Activated CD4-positive, CD25-positive, alpha-beta regulatory T cell treated with anti-CD3 and anti-CD28 coated beads, Interleukin-2, amount 50 U/mL, for 72 hours (primary cell): ENCODE measurements at regions not wholly inside any gene's neighbourhood (a gene's known extent, or its start where the extent isn't known, plus 50 kb on each side); places are given as distances from the start of the nearest gene placed in this dataset.

Experiments used
- DNase-seq: peaks from one replicate; pipeline ENCODE4 v3.0.0; 2021

DNA sequence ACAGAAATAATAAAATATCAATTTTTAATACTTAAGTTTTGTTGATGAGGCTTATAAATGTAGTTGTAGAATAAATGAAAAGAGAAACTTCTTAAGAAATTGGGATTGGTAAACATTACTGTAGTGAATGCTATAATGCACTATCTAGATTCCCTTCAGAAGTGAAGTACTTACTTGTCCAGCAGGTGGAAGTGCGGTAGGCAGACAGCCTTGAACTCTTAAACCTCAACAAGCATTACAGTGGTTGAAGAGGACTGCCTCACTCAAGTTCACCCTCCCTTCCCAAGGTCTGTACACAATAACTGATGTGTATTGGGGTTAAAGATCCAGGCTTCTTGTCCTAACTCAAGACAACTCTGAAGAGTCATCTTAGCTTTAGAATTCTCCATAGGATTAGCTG is 931.0 kb upstream of the LRRTM1 start:
- DNase-seq, result no peak

DNA sequence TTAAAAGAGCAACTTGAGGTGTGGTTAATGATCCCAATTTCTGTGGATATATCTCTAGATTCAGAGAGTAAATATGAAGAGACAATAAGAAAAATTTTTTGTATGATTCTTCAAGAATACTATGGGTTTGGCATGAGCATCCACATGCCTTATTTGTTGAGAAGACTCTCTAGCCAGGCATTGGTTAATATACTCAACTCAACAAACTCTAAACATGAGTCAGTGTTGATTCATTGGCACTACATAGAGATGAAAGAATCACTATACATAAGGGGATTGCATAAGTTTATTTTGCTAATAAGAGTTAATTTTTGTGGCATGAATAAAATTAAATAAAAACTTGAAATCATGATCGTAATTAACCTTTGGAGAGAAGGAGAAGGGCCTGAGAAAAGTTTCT is 930.2 kb upstream of the LRRTM1 start:
- no peak for DNase-seq

DNA sequence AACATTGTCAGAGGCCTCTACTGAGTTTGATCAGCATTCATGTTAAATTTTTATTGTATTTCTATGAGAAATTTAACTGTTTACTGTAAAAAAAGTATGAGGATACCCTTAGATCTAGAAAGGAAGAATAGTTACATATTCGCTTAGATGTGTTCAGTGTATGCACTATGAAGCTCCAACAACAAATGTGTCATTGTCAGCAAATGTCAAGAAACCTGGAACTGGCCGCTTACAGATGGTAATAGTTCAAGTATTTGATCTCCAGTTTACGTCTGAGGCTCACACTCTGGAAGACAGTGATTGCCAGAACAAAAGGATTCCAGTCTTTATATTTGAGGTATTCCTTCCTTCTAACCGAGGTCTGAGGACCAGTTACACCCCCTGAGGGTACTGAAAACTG is 921.2 kb upstream of the LRRTM1 start:
- no peak for DNase-seq

DNA sequence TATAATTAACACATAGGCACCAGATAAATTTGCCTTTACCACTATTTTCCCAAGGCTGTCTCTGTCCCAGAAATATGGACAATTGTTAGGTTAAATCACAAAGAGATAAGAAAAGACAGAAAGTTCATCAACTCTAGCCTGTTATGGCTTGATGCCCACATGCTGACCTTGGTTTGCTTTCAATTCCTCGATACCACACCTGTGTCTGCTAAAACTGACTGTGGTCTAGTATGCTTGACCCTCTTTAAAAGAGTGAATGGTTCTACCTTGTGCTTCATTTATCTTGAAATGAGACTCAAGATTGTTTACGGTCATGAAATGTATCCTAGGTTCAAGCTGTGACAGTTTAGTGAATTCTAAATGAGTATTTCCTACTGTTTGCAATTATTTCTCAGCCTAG is 909.0 kb upstream of the LRRTM1 start:
- no peak for DNase-seq

DNA sequence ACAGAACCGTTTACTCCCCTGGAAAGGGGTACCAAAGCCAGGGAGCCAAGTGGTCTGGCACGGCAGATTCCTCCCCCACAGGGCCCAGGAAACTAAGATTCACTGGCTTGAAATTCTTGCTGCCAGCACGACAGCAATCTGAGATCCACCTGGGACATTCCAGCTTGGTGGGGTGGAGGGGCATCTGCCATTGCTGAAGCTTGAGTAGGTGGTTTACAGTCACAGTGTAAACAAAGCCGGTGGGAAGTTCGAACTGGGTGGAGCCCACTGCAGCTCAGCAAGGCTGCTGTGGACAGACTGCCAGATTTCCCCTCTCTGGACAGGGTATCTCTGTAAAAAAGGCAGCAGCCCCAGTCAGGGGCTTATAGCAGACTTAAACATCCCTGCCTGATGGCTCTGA is 901.7 kb upstream of the LRRTM1 start:
- no peak for DNase-seq

DNA sequence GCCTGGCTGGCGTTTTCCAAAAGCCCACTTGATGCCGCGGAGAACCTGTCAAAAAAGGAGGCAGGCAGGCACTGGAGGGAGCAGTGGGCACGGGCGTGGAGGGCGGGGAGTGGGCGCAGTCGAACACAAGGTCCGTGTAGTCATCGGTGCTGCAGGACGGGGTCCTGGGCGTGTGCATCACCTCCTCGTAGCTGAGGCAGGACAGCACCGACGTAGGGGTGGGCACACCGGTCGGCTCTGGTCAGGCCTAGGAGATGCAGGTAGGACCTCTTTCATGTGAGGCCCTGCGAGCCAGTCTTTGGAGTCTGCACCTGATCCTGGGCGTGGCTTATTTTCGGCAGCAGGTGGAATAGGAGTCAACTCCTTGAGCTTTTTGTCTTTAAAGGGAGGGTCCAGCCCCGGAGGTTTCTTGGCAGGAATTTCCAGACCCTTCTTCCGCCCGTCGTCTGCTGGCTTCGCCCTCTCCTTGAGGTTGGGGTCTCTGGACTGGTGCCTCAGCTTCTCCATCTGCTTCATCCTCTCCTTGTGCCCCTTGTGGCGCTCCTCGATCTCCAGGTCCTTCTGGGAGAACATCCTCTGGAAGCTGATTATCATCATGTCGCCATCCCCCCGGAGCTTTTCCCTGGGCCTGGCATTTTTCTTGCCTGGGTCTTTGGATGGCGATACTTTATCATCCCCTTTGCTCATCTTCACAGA is 892.5 kb upstream of the LRRTM1 start:
- DNase-seq, result no peak

DNA sequence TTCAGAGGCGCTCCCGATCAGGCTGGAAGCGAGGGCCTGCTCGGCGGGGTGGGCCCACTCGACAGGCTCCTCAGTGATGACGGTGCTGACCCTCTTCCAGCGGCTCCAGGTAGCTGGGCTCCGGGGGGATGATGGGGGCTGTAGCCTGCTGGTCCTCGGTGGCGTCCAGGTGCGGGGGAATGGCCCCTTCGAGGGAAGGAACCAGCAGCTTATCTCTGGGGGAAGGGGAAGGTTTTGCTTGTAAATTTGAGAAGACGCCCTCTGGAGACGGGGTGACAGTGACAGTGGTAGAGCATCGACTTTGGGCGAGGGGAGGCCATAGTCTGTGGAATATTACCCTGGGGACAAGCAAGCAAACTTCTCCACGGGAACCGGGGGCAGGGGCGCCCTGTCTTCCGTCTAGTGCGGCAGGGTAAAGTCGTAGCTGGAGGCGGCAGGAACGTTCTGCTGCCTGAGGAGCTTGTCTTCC is 891.9 kb upstream of the LRRTM1 start:
- DNase-seq, result no peak

DNA sequence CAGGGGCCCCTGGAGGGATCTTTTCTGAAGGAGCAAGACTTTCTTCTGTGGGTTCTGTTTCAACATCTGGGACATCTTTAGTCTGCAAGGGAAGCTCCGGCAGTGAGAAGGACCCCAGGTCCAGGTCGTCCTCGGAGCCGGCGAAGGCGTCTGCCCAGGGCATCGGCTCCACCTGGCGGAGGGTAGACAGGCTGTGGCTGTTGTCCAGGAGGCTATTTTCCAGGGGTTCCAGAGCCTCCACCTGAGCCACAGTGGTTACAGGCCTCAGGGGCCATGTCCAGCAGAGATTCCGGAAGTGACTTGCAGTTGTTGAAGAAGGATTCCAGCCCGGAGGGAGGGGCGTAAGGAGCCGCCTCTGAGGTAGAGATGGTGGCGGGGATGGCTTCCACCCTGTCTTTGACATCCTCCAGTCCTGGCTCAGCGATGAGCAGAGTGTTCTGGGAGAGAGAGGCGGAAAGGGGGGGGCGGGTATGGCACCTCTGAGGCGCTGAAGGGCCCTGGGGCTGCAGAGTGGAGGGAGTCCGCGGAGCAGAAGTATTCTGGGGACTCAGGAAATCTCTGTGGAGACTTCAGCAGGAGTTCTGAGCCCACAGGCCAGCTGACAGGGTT is 891.3 kb upstream of the LRRTM1 start:
- no peak for DNase-seq

DNA sequence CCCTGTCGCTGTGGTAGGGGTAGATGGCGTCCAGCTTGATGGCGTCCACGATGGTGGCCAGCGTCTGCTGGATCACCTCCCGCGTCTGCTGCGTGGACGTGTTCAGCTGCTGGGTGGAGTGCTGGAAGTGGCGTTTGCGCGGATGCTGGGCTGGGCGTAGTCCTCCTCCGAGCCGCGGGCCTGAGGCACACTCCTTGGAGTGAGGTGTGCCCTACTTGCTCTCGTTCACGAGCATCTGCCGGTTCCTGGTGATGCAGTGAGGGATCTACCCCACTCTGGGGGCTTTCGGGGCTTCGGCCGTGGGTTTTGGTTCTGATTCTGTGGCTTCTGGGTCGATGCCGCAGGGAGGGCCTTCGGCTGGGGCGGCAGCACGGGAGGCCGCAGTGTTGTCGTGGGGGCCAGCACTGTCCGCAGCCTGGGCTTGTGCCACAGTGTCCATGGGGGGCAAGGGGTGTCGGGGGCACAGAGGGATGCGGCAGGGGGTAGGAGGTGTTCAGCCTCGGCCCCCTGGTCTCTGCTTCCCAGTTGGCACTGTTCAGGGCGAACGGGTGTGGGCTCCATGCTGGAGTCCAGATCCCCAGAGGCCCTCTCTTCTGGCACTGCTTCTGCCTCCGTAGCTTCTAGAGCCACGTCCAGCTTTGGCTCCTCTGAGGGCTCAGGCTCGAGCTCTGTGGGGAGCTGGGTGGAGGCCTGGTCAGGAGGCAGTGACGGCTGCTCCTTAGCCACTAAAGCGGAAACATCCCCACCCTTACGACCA is 890.6 kb upstream of the LRRTM1 start:
- no peak for DNase-seq

DNA sequence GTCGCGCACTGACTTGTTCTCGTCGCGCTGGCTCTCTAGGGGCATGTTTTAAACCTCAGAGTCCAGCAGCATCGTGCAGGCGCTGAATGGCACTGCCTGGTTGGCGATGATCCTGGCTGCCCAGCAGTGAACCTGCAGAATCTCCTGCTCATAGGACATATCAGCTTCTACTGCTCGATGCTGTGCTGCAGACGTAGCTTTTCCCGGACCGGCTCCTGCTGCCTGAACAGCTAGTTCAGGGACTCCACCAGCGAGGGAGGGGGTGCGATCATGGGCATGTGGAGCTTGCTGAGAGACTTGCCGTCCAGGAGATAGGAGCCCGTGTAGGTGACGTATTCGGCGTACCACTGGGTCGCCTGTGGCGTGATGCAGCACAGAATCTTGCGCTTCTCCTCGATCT is 890.0 kb upstream of the LRRTM1 start:
- no peak for DNase-seq

DNA sequence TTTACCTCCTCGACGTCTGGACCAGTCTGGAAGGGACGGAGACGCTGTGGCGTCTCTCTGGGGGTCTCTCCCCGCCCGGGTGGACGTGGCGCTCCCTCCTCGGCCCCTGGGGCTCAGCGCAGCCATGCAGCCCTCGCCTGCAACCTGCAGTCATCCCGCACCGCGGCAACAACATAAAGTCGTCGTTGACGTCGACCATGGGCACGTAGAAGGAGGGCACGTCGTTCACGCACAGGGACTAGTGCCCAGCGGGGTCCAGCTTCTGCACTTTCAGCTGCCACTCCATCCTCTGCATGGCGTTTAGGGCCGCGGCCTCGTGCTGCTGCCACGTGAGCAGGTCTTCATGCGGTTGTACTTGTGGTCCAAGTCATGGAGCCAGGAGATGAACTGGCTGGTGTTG is 889.6 kb upstream of the LRRTM1 start:
- DNase-seq, result no peak

DNA sequence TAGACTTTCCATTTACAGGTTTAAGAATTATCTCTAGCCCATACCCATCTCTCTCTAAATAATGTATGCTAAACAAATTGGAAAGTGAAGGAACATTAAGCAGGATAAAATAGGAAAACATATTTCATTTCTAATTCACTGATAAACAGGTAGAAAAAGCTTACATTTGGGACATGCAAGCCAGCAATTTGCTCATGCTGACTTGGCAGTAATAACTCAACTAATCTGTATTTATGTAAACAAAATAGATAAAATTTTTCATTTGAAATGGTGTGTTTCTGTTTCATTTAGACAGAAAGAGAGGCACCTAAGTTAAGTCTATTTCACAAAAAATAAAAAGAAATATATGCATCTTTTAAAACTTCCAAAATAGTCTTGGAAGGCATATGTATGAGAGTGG is 877.3 kb upstream of the LRRTM1 start:
- no peak for DNase-seq

DNA sequence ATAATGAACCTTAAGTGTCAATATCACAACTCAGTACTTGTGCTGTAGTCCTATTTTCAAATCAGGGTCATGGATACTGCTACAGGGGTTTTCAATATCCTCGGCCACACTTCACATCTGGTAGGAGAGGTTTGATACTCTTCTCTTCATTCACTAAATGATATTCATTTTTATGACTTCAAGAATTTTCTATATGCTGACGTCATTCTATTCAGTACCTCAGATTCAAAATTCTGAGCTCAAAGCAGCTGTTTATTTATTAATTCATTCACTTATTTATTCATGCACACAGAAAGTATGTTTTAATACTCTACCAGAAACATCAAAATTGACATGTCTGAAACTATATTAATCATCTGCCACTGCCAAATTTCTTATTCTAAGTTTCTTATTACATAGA is 866.9 kb upstream of the LRRTM1 start:
- DNase-seq, result no peak

DNA sequence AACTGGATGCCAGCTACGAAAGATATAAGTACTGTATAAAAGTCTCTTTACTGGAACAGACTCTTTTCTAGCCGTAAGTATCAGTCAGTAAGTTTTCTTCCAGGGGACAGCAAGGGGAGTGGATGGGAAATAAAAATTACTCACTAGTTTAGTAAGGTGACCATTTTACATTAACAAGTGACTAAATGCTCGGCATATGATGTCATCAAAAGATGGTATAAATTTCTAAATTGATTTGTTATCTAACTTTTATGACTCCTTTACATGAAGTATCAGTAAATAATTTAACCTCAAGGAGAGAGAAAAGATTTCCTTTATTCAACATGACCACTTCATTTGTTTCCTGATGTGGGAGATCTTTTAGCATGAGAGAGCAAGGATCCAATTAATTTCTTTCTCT is 859.0 kb upstream of the LRRTM1 start:
- DNase-seq, result no peak

DNA sequence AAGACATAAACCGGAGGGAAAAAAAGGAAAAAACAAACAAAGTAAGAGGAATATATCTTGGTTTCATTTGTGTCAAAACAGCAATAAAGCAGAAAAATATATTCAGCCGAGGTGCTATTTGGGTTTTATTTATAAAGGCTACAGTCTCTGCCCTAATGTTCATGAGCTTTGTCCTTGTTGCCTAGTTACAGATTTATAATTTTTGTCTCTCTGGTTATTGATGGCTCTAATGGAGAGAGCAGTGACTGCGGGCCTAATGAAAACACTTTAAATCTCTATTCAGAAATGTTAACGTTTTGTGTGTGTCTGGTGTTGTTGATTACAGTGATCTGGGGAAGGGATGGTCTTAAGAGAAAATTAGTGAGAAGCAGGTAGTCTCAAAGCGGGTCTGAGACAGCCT is 854.0 kb upstream of the LRRTM1 start:
- DNase-seq, result no peak

DNA sequence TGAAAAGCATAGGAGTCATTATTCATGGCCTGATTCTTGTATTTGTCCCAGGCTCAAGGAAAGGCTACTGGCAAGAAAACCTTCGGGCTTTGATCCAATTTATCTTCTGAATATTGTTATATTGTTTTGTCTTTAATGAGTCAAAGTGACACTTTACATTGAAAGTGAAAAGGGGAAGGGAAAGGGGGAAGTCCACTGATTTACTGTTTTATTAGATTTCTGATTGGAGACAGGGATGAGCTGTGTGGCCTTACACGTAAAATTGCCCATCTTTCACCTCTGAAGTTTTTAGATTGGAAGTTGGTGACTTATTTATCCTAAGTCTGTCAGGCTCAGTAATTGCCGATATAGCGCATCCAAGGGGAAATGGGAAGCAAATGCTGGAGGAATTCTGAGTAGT is 843.8 kb upstream of the LRRTM1 start:
- no peak for DNase-seq

DNA sequence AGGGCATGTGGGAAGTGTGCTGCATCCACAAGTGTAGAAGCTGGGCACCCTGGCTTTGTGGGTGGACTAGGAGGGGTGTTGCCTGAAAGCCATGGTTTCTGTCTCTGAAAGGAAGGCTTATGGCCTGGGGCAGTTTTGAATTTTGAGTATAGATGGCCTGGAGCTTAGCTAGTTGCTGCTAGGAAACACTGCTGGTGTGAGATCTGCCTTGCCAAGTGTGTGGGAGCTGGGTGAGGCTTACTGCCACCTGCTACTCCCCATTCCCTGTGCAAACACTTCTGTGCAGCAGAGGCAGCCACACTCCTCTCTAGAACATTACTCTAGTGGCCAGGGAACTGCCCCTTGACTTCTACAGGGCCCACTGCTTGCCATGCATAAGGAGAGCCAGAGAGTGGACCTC is 831.7 kb upstream of the LRRTM1 start:
- DNase-seq, result no peak

DNA sequence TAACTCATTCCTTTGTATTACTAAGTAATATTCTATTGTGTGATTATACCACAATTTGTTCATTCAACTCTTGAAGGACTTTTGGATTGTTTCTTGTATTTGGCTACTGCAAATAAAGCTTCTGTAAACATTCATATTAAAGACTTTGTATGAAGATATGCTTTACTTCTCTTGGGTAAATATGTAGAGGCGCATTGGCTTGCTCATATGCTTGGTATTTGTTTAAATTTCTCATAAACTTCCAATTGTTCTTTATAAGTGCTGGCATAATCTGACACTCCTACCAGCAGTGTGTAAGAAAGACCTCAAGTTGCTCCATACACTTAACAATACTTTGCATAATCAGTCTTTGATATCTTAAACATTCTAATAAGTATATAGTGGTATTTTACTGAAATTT is 792.8 kb upstream of the LRRTM1 start:
- DNase-seq, result no peak

DNA sequence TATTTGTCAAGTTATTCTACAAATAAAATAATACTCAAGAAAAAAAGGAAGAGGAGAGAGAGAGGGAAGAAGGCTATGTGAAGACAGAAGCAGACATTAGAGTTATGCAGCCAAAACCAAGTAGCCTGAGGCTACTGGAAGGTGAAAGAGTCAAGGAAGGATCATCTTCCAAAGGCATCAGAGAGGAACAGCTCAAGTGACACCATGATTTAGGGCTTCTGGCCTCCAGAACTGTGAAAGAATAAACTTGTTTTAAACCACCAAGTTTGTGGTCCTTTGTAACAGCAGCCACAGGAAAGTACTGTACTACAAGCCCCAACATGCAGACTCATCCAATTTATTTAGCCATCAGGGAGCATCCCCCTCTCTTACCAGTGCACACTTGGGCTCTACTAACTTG is 788.5 kb upstream of the LRRTM1 start:
- no peak for DNase-seq

DNA sequence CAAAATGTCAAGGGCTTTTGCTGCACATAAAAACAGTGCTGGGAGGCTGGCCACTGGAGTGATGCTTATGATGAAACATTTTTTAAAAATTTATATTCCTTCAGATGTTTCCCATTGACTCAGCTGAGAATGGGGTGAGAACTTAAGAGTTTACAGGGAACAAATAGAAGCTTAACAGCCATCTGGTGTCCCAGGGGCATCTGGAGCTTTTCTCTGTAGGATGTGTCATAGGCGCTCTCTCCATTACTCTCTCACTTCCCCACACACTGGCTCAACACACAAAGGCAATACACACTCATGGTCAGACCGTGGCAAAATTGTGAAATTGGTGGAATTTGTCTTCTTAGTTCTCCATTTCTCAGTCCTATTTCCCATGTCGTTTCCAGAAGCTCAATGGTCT is 783.1 kb upstream of the LRRTM1 start:
- no peak for DNase-seq

DNA sequence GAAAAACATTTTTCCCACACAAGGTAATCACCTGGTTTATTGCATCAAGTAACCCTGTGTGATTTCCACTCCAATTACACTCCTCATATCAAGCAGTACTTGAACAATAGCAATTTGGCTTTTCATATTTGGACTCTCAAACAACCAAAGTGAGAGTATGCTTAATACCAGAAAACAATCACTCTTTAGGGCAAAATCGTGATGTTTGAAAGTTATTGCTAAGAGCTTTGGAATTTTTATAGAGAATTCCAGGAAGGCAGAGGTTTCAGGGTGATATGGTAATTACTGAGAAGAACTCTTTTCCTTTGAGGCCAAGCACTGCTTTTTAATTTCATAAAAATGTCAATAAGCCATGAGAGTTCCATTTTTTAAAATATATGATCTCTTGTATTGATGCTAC is 779.5 kb upstream of the LRRTM1 start:
- no peak for DNase-seq

DNA sequence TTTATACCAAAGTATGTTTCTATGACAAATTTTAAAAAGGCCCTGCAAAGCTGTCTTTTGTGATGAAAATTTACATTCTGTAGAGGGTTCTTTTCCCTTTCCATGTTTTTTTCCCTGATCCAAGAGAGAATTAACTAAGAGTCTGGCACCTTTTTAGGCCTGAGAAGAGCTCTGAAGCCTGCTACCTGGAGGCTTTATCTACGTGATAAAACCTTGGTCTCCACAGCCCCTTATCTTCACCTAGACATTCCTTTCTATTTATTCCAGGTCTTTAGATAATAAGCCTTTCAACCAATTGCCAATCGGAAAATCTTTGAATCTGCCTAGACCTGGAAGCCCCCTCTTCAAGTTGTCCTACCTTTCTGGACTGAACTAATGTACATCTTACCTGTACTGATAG is 774.1 kb upstream of the LRRTM1 start:
- DNase-seq, result no peak

DNA sequence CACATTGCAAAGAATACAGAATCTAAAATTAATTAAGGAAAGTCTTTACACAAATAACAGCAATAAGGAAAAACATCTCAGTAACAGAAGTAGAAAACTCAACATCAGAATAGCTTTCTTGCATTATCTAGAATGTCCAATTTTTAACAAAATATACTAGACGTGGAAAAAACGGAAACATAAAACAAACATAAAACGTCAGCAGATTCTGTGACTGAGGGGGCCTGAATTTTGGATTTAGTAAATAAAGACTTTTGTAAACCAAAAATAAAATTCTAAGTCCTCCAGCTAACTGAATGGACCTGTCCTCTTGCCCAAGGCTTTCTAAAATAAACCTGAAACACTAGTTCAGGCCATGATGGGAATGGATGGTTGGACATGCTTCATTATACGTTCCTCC is 773.5 kb upstream of the LRRTM1 start:
- DNase-seq, result no peak

DNA sequence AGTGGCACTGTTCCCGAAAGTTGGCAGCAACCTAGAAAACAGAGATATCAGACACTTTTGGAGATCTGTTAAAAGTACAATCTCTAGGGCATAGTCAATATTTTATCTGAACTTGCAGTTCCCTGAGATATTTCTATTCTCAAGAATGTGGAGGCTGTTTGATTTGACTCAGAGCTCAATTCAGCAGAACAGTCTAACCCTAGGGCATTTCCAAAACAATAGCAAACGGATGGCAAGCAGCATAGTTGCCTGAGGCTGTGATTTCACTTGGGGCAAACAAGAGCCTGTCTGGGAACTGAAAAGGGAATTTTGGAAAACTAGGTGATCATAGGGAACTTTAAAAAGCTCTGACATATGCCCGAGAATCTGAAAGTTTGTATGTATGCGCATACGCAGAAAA is 772.8 kb upstream of the LRRTM1 start:
- no peak for DNase-seq

DNA sequence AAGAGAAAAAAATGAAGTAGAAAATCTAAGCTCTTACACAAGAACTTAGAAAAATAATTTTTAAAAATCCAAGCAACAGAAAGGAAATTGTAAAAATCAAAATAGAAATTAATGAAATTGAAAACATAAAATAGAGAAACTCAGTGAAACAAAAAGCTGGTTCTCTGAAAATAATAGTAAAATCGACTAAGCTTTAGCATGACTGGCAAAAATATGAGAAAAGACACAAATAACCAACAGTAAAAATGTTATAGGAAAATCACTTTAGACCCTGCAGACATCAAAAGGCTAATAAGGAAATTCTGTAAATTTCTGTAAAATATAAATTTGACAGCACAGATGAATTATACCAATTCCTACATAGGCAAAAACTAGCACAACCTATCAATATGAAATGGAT is 768.9 kb upstream of the LRRTM1 start:
- no peak for DNase-seq
